ENCODE measurements at regions not wholly inside any gene's neighbourhood (a gene's known extent, or its start where the extent isn't known, plus 50 kb on each side); places are given as distances from the start of the nearest gene placed in this dataset.

DNA sequence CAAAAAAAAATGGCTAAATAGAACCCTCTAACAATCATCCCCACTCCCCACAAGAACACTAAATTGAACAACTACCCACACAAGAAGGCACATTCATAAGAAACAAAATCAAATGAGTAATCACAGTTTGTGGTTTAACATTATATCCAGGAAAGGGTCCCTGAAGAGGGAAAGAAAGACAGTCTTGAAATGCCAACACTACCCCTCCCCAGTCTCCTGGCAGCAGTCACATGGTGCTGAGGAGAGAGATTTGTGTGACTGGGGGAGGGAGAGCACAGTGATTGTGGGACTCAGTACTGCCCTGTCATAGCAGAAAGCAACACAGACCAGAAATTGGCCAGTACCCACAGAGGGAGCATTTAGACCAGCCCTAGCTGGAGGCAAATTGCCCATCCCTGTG lies 443.7 kb upstream of the BTBD3 start:
- TF ChIP-seq, protein P1, sequence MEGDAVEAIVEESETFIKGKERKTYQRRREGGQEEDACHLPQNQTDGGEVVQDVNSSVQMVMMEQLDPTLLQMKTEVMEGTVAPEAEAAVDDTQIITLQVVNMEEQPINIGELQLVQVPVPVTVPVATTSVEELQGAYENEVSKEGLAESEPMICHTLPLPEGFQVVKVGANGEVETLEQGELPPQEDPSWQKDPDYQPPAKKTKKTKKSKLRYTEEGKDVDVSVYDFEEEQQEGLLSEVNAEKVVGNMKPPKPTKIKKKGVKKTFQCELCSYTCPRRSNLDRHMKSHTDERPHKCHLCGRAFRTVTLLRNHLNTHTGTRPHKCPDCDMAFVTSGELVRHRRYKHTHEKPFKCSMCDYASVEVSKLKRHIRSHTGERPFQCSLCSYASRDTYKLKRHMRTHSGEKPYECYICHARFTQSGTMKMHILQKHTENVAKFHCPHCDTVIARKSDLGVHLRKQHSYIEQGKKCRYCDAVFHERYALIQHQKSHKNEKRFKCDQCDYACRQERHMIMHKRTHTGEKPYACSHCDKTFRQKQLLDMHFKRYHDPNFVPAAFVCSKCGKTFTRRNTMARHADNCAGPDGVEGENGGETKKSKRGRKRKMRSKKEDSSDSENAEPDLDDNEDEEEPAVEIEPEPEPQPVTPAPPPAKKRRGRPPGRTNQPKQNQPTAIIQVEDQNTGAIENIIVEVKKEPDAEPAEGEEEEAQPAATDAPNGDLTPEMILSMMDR (IDR thresholded peaks at IDR 0.05; ENCODE audit: poor library complexity, severe bottlenecking) = no peak
- TF ChIP-seq RAD21 (conservative IDR thresholded peaks at IDR 0.05) = no peak
- TF ChIP-seq EP300 (conservative IDR thresholded peaks at IDR 0.05; ENCODE audit: poor library complexity, severe bottlenecking) = no peak
- TF ChIP-seq POLR2AphosphoS5 (IDR thresholded peaks at IDR 0.05) = no peak
- TF ChIP-seq, protein P2, sequence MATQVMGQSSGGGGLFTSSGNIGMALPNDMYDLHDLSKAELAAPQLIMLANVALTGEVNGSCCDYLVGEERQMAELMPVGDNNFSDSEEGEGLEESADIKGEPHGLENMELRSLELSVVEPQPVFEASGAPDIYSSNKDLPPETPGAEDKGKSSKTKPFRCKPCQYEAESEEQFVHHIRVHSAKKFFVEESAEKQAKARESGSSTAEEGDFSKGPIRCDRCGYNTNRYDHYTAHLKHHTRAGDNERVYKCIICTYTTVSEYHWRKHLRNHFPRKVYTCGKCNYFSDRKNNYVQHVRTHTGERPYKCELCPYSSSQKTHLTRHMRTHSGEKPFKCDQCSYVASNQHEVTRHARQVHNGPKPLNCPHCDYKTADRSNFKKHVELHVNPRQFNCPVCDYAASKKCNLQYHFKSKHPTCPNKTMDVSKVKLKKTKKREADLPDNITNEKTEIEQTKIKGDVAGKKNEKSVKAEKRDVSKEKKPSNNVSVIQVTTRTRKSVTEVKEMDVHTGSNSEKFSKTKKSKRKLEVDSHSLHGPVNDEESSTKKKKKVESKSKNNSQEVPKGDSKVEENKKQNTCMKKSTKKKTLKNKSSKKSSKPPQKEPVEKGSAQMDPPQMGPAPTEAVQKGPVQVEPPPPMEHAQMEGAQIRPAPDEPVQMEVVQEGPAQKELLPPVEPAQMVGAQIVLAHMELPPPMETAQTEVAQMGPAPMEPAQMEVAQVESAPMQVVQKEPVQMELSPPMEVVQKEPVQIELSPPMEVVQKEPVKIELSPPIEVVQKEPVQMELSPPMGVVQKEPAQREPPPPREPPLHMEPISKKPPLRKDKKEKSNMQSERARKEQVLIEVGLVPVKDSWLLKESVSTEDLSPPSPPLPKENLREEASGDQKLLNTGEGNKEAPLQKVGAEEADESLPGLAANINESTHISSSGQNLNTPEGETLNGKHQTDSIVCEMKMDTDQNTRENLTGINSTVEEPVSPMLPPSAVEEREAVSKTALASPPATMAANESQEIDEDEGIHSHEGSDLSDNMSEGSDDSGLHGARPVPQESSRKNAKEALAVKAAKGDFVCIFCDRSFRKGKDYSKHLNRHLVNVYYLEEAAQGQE (IDR thresholded peaks at IDR 0.05; ENCODE audit: borderline replicate concordance) = no peak

Measured in neural cell (in vitro differentiated cells).